Upper lobe of left lung (tissue), 4 donors: ENCODE measurements at regions not wholly inside any gene's neighbourhood (a gene's known extent, or its start where the extent isn't known, plus 50 kb on each side); places are given as distances from the start of the nearest gene placed in this dataset.

Experiments
- CTCF ChIP-seq, 6 experiments: fragments of 450-650 bp in 4 of 6; fragments of 200-600 bp in 2 of 6; sonication (generic) in 2 of 6; IDR thresholded peaks; one replicate each; pipeline ENCODE4 v1.5.1; 2016 to 2019; ENCODE audit warnings: antibody characterized with exemption in 6 of 6
- POLR2AphosphoS5 ChIP-seq, 2 donors: sonication (generic); formaldehyde crosslinking; IDR thresholded peaks; one replicate each; pipeline ENCODE4 v1.5.1; 2017; ENCODE audit warnings: antibody characterized with exemption in 2 of 2

DNA sequence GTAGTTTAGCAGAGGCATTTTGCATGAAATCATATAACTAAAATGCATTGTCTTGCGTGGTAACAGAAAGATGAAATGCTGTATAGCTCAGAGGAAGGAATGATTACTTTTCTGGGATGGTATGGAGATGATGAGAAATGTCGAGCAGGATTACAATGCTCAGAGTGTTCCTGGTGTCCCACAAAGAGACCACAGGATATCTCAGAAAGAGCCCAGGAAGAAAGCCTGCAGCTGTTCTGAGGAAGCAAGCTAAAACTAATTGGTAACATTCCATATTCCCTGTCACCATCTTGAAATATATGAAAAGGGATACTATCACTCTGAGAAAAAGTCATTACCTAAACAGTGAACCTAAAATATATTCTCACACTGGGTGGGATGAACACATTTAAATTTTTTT lies 233.1 kb downstream of the POU4F1 start:
- no peak for TF ChIP-seq CTCF (IDR thresholded peaks at IDR 0.05)
- TF ChIP-seq POLR2AphosphoS5 (IDR thresholded peaks at IDR 0.05): no peak
